ENCODE measurements at regions not wholly inside any gene's neighbourhood (a gene's known extent, or its start where the extent isn't known, plus 50 kb on each side); places are given as distances from the start of the nearest gene placed in this dataset.
"Not testable (repeated sequence)": the region's sequence is repeated elsewhere in the genome, so short reads cannot be mapped to it uniquely, and the experiment has no call there.

DNA sequence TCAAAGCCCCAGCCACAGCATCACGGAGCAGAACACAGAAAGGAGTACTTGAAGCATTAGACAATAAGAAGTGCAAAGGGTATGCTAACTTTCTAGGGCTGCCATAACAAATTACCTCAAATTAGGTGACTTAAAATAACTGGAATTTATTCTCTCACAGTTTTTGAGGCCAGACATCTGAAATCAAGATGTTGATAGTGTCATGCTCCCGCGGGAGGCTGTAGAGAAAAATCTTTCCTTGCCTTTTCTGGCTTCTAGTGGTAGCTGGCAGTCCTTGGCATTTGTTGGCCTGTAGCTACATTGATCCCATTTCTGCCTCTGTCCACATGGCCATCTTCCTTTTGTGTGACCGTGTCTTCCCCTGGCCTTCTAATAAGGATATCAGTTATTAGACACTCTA is 51.9 kb upstream of the SPDL1 start:
- no peak for DNase-seq

DNA sequence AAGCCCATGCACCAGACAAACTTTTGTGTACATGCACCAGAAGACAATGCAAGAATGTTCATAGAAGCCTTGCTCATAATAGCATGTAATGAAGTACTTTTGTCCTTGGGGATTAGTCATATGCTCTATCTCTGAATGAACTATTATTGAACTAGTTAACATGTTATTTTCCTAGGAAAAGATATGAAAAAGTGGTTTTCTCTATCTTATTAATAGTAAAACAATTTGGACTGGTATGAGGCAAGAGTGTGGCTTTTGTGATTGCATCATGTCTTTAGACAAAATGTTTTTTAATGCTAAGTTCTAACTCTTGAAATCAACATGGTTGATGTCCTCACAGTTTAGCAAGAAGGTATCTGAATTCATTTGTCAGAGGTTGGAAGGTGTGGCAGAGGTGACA is 55.7 kb upstream of the SPDL1 start:
- DNase-seq = no peak

DNA sequence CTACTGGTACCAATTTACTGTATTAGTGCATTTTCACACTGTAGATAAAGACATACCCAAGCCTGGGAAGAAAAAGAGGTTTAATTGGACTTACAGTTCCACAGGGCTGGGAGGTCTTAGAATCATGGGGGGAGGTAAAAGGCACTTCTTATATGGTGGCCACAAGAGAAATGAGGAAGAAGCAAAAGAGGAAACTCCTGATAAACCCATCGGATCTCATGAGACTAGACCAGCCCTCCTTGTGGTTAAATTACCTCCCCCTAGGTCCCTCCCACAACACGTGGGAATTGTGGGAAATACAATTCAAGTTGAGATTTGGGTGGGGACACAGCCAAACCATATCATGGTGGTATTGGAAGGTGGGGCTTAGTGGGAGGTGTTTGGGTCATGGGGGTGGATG is 56.5 kb upstream of the SPDL1 start:
- no peak for DNase-seq

DNA sequence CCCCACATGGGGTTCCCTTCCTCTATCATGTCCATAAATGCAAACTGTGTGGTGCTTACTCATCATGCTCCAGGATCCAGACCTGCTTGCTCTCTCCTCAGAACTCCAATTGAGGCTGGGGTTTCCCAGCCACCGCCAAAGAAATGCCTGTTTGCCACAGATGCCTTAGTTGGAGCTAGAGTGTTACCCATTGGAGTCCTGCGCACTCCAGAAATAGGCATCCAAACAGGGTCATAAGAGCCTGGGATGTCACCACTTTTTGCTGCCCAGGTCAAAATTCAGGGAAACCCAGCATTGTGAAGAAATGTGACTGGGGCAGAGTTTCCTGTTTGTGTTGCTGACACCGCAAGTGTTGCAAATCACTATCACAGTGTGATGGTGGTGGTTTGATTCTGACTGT is 60.7 kb upstream of the SPDL1 start:
- no peak for DNase-seq

DNA sequence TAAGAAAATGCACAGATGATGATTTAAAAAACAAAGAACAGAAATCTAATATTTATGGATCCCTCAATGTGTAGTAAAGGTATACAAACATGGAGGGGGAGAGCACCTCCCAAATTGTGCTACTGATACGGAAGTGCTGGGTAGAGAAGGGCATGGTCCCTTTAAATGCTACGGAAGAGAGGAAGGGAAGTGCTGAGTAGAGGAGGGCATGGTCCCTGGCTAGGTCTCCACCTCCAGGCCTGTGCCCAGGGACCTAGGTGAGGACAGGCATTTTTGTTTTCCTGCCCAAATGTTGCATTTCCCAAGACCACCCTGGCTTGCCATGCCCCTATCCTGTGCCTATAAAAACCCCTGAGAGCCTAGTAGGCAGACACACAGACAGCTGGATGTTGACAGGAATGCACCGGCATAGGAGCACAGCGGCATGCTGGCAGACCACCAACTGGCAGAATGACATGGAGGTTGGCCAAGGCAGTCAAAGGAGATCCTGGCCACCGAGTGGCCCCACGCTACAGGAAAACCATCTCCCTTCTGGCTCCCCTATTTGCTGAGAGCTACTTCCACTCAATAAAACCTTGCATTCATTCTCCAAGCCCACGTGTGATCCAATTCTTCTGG is 62.1 kb upstream of the SPDL1 start:
- no peak for DNase-seq

DNA sequence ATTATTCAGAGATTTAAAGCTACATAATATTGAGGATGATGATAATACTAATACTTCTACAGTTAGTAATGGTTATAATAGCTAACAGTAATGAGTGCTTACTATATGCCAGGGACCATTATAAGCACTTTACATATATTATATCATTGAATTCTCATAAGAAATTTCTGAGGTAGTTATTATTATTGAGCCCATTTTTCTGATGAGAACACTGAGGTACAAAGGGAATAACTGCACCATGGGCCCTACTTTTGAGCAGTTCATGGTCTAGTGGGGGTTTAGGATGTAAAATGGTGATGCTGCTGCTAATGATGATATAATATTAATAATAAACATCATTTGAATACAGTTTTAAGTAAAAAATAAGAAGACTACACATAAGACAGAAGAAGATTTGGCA is 64.2 kb upstream of the SPDL1 start:
- DNase-seq = no peak

DNA sequence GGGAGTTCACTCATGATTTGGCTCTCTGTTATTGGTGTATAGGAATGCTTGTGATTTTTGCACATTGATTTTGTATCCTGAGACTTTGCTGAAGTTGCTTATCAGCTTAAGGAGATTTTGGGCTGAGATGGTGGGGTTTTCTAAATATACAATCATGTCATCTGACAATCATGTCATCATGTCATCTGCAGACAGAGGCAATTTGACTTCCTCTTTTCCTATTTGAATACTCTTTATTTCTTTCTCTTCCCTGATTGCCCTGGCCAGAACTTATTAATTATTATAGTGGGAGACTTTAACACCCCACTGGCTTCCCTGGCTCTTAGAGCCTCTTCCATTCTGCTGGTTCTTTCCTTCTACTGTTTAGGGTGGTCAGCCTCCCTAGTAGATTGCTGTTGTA is 64.8 kb upstream of the SPDL1 start:
- DNase-seq = not testable (repeated sequence)

DNA sequence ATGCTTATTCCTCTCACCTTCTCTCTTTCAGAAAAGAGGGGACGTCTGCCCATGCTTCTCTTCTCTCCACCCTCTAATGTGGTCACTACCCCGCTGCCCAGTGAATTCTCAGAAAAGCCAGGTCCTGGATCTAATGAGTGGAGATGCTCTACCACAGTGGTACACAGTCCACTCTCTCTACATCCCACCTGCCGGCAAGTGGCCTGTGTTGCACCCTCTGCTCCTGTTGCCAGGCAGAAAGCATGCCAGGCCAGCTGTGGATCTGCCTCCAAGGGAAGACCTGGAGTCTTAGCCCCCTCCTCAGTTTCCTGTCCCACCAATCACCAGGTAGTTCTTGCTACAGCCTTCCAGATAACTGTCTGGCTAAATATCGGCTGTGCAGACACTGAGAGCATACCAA is 71.2 kb upstream of the SPDL1 start:
- DNase-seq = no peak

DNA sequence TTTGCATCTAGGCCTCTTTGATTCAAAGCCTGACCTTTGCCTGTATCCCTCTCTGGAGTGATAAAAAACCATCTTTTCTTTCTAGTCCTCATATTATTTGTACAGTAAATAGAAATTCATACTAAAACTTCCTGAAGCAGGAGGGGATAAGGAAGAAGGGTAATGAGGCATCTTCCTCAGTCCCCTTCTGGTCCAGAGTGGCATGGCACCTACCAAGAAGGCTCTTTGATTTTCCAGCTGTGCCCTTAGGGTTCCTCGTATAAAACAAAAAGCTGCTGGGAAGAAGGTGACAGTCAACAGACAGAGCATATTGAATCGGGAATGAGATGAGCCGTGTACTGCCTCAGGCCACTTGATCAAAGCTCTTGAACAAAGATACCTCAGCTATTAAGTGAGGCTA is 71.9 kb upstream of the SPDL1 start:
- no peak for DNase-seq

DNA sequence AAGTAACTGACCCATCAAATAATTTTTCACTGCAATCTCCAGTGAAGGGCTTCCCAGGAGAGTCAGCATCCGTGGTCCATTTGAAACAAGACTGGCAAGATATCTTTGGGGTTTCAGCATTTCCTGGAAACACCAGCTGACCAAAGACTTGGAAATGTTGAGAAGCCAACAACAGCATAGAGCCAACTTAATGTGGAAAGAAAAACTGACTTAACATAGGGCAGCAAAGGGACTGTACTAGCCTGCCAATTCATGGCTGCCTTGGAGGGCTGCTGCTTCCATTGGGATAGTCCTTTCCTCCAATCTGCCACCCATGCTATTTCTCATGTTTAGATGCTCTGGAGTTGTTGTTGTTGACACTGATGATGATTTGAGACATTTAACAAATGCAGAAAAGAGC is 76.5 kb upstream of the SPDL1 start:
- no peak for DNase-seq

DNA sequence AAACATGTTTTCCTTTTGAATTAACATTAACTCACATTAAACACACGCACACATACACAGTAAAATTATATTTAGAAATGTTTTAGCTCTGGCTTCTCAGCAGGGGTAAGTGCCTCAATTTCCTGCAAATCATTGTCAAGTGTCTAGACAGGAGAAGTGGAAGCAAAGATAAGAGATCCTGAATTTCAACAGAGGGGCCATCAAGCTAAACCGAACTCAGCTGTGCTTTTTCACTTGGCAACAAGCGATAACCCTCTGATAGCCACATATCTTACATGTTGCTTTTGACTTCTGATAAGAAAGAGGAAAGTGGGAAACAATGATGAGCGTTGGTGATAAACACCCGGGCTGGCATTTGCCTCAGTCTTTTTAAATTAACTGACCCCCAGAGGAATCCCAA is 79.7 kb upstream of the SPDL1 start:
- no peak for DNase-seq

DNA sequence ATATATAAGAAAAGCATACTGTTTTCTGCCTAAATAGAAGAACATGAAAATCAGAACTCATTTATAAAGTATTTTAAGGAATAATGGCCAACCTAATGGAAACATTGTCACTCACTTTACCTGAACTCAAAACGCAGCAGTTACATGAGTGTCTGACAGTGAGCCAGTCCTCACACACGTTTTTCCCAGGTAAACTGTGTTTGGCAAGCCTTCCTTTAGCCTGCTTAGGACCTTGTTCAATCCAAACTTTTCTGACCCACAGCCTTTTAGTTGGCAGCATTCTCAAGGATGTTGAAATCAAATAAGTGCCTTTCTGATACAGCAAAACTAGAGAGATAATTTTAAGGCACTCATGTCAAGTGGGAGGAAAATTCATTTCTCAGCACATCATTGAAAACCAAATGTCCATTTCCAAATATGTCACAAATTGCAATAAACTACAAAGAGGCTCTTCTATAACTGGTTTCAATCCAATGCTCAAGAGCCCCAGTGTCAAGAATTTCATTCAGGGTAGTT is 83.5 kb upstream of the SPDL1 start:
- DNase-seq = no peak

DNA sequence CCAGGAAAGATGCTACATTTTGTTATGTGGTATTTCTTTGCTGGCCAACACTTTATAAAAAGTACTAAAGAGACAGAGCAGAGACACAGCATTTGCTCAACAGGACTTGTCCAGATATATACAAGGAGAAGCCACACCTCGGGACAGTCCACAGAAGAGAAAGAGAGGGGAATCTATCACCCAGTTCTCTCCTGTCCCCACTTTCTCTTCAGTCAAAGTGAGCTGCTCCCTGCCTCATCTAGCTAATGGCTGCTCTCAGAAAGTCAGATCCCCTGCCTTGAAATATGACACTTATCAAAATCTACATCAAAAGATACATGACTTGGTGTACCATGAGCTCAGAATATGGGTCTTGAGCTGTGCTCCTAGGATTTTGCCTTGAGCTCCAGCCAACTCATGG is 86.7 kb upstream of the SPDL1 start:
- DNase-seq = no peak

DNA sequence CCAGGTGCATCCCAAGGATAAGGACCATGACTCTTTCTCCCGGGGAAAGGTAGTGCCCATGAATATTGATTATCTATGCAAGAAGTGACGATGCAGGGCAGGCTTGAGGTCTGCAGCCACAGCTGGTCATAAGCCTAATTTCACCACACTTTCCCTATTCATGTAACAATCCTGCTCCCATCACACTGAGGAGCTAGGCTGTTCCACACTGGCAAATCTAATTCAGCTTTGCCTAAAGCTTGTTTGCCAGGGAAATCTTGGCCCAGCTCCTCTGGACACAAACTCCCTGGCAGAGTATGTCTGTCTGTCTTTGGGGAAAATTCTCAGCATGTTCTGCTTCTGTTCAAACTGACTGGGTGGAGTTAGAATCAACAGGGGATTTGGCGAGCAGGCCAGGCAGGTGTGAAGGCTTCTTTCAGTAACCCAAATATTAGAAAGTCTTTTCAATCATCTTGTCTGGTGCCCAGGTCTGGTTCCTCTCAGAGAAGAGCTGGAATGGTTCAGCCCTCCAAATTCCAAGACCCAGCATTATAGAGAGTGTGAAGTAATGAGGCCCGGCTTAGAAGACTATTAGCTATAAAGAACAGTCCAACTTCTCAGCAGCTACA is 88.5 kb upstream of the SPDL1 start:
- no peak for DNase-seq

DNA sequence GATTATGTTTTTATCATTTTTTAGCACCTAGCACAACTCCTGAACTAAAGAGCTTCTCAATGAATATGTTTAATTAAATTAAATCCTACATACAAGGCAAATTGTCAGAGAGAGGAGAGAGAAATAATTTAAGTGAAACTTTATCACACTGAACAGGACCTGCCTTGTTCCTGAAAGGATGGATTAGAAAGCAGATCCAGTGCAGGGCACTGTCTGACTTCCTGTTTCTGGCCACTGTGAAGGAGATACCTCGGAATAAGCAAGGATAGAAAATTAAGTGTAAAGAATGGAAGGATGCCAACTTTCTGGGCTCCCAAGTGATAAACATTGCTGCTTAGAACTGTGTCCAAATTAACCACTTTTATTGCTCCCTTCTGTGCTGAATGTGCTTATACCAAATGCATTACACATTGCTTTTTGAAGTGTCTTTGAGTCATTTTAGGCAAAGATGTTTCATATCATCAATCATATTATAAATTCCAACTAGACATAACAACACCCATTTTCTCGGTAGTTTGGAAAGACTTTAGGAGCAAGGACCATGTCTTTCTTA is 89.1 kb upstream of the SPDL1 start:
- DNase-seq = no peak

DNA sequence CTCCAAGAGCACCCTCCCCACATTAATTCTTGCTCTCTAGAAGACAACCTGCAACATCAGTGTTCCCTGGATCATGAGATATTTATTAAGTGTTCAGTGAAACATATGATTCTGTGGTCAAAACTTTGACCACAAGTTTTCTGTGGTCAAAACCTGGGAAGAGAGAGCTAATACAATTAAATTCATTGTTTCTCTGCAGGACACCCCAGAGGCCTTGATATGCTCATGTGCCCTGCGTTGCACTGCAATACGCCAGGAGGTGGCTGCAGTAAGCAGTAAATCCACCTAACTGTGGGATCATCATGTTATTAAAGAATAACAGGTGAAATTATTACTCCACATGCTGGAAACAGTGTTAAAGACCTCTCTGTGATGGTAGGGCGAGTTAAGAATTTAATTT is 109.3 kb upstream of the SPDL1 start:
- DNase-seq = no peak

DNA sequence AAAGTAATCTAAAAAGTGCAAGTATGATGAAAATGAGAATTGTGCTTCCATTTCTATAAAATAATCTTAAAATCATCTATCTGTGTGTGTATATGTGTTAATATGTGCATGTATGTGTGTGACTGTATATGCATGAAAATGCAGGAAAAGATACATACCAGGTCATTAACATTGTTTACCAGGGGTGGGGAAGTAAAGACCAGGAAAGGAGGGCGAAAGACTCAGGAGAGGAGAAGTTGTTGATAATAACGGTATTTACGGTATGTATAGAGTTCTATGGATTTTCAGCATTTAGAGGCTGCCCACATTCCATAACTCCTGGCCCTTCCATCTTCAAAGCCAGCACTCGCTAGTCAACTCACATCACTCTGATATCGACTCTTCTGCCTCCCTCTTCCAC is 111.0 kb upstream of the SPDL1 start:
- DNase-seq = no peak

DNA sequence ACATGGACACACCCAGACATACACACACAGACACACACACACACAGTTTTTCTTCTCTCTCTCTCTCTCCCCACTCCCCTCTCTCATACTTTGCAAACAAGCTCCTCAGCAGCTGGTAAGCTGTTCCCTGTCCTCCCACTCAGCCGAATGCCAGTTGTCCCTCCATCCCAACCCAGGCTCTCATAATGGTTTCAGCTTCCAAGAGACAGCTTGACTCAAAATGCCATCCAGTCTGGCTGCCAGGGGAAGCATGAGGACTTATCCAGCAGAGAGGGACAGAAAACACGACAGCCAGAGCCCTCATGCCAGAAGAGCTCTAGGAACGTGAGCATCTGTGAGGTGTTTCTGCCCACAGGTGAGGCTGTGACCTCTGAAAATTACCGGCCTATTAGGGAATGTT is 112.6 kb upstream of the SPDL1 start:
- DNase-seq = no peak

DNA sequence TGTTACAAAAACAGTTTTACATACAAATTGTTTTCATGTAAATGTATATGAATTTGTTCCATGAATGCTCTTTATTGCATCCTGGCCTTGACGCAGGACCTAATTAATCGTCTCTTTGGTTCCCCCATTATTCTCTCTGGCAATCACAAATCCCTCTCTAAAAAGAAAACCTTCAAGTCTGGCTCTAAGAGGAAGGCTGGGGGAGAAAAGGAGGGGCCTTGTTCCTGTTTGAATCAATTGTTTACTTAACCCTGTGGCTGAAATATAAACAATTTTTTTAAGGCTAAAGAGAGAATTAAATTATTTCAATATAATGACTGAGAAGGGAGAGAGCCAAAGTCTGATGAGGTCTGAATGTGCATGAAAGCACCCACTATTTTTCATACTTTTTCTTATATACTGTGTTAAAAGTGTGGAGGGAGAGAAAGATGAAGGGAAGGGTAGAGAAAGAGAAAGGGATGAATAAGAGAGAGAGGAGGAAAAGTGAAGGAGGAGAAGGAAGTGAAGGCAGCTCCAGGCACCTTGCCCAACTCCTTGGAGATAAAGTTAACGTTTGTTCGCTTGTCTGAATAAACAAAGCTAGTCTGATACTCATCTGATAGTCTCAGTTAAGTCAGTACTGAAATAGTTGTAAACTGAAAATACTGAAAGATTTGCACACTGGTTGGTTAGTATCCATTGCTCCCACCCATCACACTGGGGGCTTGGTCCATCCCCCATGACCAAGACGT is 116.4 kb upstream of the SPDL1 start:
- no peak for DNase-seq

DNA sequence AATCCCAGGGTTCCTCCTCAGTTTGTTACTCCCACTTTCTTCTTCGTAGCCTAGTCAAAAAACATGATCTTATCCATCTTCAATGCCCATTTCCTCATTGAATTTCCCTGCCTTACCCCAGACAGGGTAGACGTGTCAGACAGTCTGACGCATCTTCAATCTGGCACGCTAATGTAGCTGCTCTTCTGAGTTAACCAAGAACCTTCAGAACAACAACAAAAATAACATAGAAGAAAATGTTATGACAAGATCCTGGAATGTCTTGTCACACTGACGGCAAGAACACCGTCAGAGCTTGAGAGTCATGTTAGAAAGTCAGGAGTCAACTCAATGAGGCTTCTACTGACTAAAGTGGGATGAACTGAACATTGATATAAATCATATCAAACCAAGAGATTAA is 122.7 kb upstream of the SPDL1 start:
- DNase-seq = no peak

DNA sequence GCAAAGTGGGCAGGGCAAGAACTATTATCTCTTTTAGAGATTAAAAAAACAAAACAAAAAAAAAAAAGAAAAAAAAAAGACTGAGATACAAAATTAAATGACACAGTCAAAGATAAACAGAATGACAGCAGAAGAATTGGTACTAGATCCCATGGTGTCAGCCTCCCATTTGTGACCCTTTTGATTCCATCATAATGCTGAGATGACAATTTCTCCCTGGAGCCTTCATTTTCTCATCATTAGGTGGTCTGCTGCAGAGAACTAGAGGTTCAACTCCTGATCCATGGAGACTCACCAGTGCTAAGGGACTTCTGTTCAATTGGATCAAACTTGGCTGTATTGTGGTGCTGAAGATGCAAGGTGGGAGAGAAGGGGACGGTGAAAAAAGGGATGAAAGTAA is 123.5 kb upstream of the SPDL1 start:
- no peak for DNase-seq

DNA sequence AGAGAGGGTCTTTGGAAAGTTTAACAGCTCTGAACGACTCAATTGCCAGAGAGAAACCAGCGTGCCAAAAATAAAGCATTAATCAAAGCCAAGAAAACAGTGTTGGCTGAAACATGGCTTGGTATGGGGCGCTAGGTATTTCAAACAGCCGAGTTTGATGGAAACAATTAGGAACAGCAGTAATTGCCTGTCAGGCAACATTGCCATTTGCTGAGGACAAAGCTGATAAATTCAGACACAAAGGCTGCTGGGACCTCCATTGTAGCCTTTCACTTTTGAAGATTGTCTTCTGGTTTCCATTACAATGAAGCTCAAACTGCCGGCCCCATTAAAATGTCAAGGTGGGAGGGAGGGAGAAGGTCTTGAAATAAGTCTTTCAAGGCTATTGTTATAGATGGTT is 125.4 kb upstream of the SPDL1 start:
- DNase-seq = no peak

DNA sequence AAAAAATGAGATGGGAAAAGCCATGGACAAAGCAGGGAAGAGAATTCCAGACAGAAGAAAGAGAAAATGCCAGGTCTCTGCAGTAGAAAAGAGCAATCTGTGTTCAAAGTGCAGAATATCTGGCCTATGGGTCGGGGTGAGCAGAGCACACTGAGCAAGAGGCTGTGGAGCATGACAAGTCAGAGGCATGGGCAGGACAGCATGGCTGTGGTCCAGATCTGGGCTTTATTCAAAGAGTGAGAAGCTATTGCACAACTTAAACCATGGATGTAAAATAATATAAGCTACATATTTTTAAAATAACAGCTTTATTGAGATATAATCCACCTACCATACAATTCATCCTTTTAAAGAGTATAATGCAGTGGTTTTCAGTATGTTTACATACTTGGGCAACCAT is 133.1 kb upstream of the SPDL1 start:
- no peak for DNase-seq

DNA sequence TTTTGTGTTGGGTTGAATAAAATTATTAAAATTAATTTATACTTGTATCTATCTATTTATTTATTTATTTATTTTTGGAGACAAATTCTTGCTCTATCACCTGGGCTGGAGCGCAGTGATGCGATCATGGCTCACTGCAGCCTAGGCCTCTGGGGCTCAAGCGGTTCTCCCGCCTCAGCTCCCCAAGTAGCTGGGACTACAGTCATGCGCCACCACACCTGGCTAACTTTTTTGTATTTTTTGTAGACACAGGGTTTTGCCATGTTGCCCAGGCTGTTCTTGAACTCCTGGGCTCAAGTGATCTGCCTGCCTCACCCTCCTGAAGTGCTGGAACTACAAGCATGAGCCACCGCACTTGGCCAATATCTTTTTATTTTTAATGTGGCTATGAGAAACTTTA is 134.7 kb upstream of the SPDL1 start:
- no peak for DNase-seq
